Endodermal cell (in vitro differentiated cells): ENCODE measurements at regions not wholly inside any gene's neighbourhood (a gene's known extent, or its start where the extent isn't known, plus 50 kb on each side); places are given as distances from the start of the nearest gene placed in this dataset.

Experiments
- DNase-seq: peaks from one replicate; pipeline ENCODE4 v3.0.0-alpha.2; 2017
- H3K27ac ChIP-seq: 2 replicates; pipeline ENCODE4 v1.5.1; 2013; ENCODE audit warnings: mild to moderate bottlenecking, low read depth, low read length, moderate library complexity
- H3K27me3 ChIP-seq: 2 replicates; pipeline ENCODE4 v1.6.1; 2013; ENCODE audit warnings: mild to moderate bottlenecking, low read length, moderate library complexity; ENCODE audit not compliant: insufficient read depth, control insufficient read depth, poor library complexity, severe bottlenecking
- H3K36me3 ChIP-seq: 2 replicates; pipeline ENCODE4 v1.7.0; 2013; ENCODE audit warnings: mild to moderate bottlenecking, low read length, moderate library complexity; ENCODE audit not compliant: control insufficient read depth, insufficient read depth
- H3K4me1 ChIP-seq: one replicate; pipeline ENCODE4 v1.7.0; 2013; ENCODE audit warnings: low read length; ENCODE audit not compliant: control insufficient read depth, insufficient read depth
- H3K4me3 ChIP-seq: 2 replicates; pipeline ENCODE4 v1.5.1; 2013; ENCODE audit warnings: mild to moderate bottlenecking, low read length, moderate library complexity
- H3K9ac ChIP-seq: 2 replicates; pipeline ENCODE4 v1.6.1; 2013; ENCODE audit warnings: mild to moderate bottlenecking, low read length, moderate library complexity; ENCODE audit not compliant: poor library complexity, severe bottlenecking; ENCODE audit errors: extremely low read depth
- H3K9me3 ChIP-seq: 2 replicates; pipeline ENCODE4 v1.6.1; 2013; ENCODE audit warnings: mild to moderate bottlenecking, low read length, moderate library complexity; ENCODE audit not compliant: control insufficient read depth
- H3K27ac Mint-ChIP-seq: 2 replicates; pipeline ENCODE4 v1.8.0; 2020; ENCODE audit warnings: mixed read lengths
- H3K27me3 Mint-ChIP-seq: 2 replicates; pipeline ENCODE4 v1.8.0; 2021; ENCODE audit warnings: mild to moderate bottlenecking, mixed read lengths; ENCODE audit not compliant: insufficient read depth
- H3K36me3 Mint-ChIP-seq: 2 replicates; pipeline ENCODE4 v1.8.0; 2020; ENCODE audit warnings: low read depth, mixed read lengths
- H3K4me1 Mint-ChIP-seq: 2 replicates; pipeline ENCODE4 v1.8.0; 2020; ENCODE audit warnings: mixed read lengths
- H3K4me3 Mint-ChIP-seq: 2 replicates; pipeline ENCODE4 v1.8.0; 2020; ENCODE audit warnings: mild to moderate bottlenecking, moderate library complexity, mixed read lengths
- H3K9me3 Mint-ChIP-seq: 2 replicates; pipeline ENCODE4 v1.8.0; 2020; ENCODE audit warnings: mild to moderate bottlenecking, mixed read lengths
- CTCF ChIP-seq: fragments of 200-600 bp; sonication (generic); conservative IDR thresholded peaks from 2 replicates; pipeline ENCODE4 v1.5.0; 2021; ENCODE audit warnings: antibody characterized with exemption, mild to moderate bottlenecking
- WGBS, 2 experiments: methylation state at CpG; one replicate each; pipeline versions ENCODE4 v1.1.5 to v1.1.7; 2013; ENCODE audit warnings: missing lambda C conversion rate in 2 of 2, mixed read lengths in 1 of 2; ENCODE audit not compliant: insufficient coverage in 1 of 2, insufficient read length in 1 of 2; 5-methylcytosine and 5-hydroxymethylcytosine counted together

GRCh38 chr5:122252319-122252718 lies 59.7 kb upstream of the SNCAIP start:
- no peak overlapping the region for H3K4me3 ChIP-seq
- H3K9me3 ChIP-seq = peaks cover 20% of the 10 kb centered on the region
- Mint-ChIP-seq H3K9me3 (peaks cover 31% of the 10 kb centered on the region), H3K4me3 (no peak overlapping the region), H3K27ac (no peak overlapping the region), H3K36me3 (no peaks in the 10 kb centered on the region), H3K4me1 (no peaks in the 10 kb centered on the region), H3K27me3 (peaks cover 2% of the 10 kb centered on the region)
- H3K9ac ChIP-seq = no peak overlapping the region
- H3K27me3 ChIP-seq = no peaks in the 10 kb centered on the region
- DNase-seq = peak; percentile 53
- no peaks in the 10 kb centered on the region for H3K36me3 ChIP-seq
- no peaks in the 10 kb centered on the region for H3K4me1 ChIP-seq
- 80 to 88% methylated on average over 1 to 4 of the region's 4 CpGs for WGBS, 2 experiments
- H3K27ac ChIP-seq = no peak overlapping the region
- TF ChIP-seq CTCF = no peak

DNA sequence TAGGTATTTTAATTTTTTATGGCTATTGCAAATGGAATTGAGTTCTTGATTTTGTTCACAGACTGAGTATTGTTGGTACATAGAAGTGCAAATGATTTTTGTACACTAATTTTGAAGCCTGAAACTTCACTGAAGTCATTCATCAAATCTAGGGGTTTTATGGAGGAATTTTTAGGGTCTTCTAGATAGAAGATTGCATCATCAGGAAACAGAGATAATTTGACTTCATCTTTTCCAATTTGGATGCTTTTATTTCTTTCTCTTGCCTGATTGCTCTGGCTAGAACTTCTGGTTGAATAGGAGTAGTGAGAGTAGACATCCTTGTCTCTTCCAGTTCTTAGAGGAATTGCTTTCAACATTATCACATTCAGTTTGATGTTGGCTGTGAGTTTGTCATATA lies 58.2 kb upstream of the SNCAIP start:
- Histone ChIP-seq H3K9ac (no peak overlapping the region), H3K4me3 (no peak overlapping the region), H3K36me3 (no peaks in the 10 kb centered on the region), H3K9me3 (peaks cover 27% of the 10 kb centered on the region), H3K27me3 (no peaks in the 10 kb centered on the region), H3K4me1 (no peaks in the 10 kb centered on the region), H3K27ac (no peak overlapping the region)
- no peak for TF ChIP-seq CTCF
- Mint-ChIP-seq H3K4me1 (no peaks in the 10 kb centered on the region), H3K27me3 (peaks cover 2% of the 10 kb centered on the region), H3K36me3 (no peaks in the 10 kb centered on the region), H3K4me3 (no peak overlapping the region), H3K9me3 (peaks cover 36% of the 10 kb centered on the region), H3K27ac (no peak overlapping the region)
- DNase-seq = no peak

- no peak for TF ChIP-seq CTCF
- DNase-seq = no peak
- Mint-ChIP-seq H3K36me3 (no peaks in the 10 kb centered on the region), H3K4me1 (no peaks in the 10 kb centered on the region), H3K4me3 (no peak overlapping the region), H3K9me3 (peaks cover 31% of the 10 kb centered on the region), H3K27ac (no peak overlapping the region), H3K27me3 (no peaks in the 10 kb centered on the region)
- Histone ChIP-seq H3K4me3 (no peak overlapping the region), H3K9ac (no peak overlapping the region), H3K27me3 (no peaks in the 10 kb centered on the region), H3K9me3 (peaks cover 27% of the 10 kb centered on the region), H3K36me3 (no peaks in the 10 kb centered on the region), H3K27ac (no peak overlapping the region), H3K4me1 (no peaks in the 10 kb centered on the region)
- 86% methylated on average over 1 of the region's 1 CpG; no CpG with 5 or more reads in 1 of the 2 experiments for WGBS, 2 experiments
These were observed 55.6 kb upstream of the SNCAIP start for GRCh38 chr5:122256388-122256787.
